ENCODE measurements at regions not wholly inside any gene's neighbourhood (a gene's known extent, or its start where the extent isn't known, plus 50 kb on each side); places are given as distances from the start of the nearest gene placed in this dataset.
"Not testable (repeated sequence)": the region's sequence is repeated elsewhere in the genome, so short reads cannot be mapped to it uniquely, and the experiment has no call there.

DNA sequence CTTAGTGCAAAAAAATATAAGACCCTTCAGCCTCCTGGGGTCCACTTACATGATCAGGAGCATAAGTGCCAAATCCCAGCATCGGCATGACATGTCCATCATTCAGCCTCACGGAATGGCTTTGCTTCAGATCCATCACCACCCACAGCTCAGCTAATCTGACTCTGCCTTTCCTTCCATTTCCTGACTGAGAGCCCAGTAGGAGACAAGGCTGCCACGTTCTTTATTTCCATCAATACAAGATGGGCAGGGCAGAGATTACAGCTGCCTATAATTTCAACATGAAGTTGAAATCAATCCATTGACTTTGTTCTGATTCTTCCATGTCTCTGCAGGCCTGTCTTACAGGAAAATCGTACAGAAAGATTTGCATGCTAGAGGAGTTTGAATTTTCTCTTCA, 76.4 kb upstream of the UCN3 start:
- no peak overlapping the region for H3K4me3 ChIP-seq (ENCODE audit: extremely low read depth, insufficient read depth, low read length, poor library complexity, severe bottlenecking)
- peaks cover 6% of the 10 kb centered on the region for H3K9me3 ChIP-seq (ENCODE audit: control insufficient read depth, low read length)
- WGBS, 2 experiments (ENCODE audit: insufficient coverage in 2 of 2) = 61 to 74% methylated on average over 3 of the region's 4 CpGs
- H3K27ac ChIP-seq (ENCODE audit: low read depth, low read length, severe bottlenecking) = no peak overlapping the region
- H3K36me3 ChIP-seq (ENCODE audit: control insufficient read depth, insufficient read depth, low read length) = no peaks in the 10 kb centered on the region
- peaks cover 15% of the 10 kb centered on the region for H3K4me1 ChIP-seq (ENCODE audit: control insufficient read depth, insufficient read depth, low read length, poor library complexity, severe bottlenecking)

DNA sequence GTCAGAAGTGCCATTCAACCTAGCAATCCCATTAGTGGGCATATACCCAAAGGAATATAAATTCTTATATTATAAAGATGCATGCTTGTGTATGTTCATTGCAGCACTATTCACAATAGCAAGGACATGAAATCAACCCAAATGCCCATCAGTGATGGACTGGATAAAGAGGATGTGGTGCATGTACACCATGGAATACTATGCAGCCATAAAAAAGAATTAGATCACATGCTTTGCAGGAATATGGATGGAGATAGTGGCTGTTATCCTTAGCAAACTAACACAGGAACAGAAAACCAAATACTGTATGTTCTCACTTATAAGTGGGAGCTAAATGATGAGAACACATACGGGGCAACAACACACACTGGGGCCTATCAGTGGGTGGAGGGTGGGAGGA, 75.5 kb upstream of the UCN3 start:
- no CpG with 5 or more reads among the region's 1 CpG for WGBS, 2 experiments (ENCODE audit: insufficient coverage in 2 of 2)
- not testable (repeated sequence) for H3K27ac ChIP-seq (ENCODE audit: low read depth, low read length, severe bottlenecking); H3K36me3 ChIP-seq (ENCODE audit: control insufficient read depth, insufficient read depth, low read length); H3K9me3 ChIP-seq (ENCODE audit: control insufficient read depth, low read length); H3K4me3 ChIP-seq (ENCODE audit: extremely low read depth, insufficient read depth, low read length, poor library complexity, severe bottlenecking)
- H3K4me1 ChIP-seq (ENCODE audit: control insufficient read depth, insufficient read depth, low read length, poor library complexity, severe bottlenecking) = peaks cover 15% of the 10 kb centered on the region

DNA sequence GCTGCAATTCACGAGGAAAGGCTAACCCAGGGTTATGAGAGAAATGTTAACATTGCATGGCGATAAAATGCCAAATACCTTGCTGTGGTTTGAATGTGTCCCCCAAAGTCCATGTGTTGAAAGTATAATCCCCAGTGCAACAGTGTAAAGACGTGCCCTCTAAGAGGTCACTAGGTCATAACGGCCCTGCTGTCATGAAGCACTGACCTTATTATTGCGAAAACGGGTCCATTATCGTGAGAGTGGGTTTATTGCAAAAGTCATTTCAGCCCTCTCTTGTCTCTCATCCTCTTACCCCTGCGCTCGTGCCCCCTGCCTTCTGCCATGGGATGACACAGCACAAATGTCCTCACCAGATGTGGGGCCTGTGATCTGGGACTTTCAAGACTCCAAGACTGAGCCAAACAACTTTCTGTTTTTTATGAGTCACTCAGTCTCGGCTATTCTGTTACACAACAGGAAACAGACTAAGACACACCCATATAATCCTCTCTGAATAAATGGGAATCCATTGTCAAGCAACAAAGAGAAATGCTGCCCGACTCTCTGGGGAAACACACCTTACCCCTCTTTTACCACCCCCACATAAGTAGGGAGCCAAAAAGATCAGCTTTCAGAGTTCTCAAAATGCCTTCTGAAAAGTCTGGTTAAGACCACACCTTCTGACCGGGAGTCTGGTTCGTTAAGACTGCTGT, 73.1 kb upstream of the UCN3 start:
- Histone ChIP-seq H3K36me3 (ENCODE audit: control insufficient read depth, insufficient read depth, low read length) (no peaks in the 10 kb centered on the region), H3K27ac (ENCODE audit: low read depth, low read length, severe bottlenecking) (peak overlapping the region; percentile 63), H3K9me3 (ENCODE audit: control insufficient read depth, low read length) (peaks cover 6% of the 10 kb centered on the region), H3K4me3 (ENCODE audit: extremely low read depth, insufficient read depth, low read length, poor library complexity, severe bottlenecking) (no peak overlapping the region), H3K4me1 (ENCODE audit: control insufficient read depth, insufficient read depth, low read length, poor library complexity, severe bottlenecking) (peaks cover 10% of the 10 kb centered on the region)
- WGBS, 2 experiments (ENCODE audit: insufficient coverage in 2 of 2) = 87 to 93% methylated on average over 12 to 13 of the region's 13 CpGs

DNA sequence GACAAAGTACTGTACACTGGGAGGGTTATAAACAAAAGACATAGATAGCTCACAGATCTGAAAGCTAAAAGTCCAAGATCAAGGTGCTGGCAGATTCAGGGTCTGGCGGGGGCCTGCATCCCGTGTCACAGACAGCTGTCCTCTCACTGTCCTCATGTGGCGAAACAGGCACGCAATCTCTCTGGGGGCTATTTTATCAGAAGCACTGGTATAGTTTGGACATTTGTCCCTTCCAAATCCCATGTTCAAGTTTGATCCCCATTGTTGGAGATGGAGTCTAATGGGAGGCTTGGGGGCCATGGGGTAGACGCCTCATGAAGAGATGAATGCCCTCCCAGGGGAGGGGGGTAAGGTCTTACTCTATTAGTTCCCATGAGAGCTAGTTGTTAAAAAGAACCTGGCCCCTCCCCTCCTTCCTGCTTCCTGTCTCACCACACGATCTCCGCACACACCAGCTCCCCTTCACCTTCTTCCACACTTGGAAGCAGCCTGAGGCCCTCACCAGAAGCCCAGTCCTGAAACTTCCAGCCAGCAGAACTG, 72.5 kb upstream of the UCN3 start:
- H3K4me3 ChIP-seq (ENCODE audit: extremely low read depth, insufficient read depth, low read length, poor library complexity, severe bottlenecking) = no peak overlapping the region
- H3K9me3 ChIP-seq (ENCODE audit: control insufficient read depth, low read length) = peaks cover 6% of the 10 kb centered on the region
- peak overlapping the region; percentile 63 for H3K27ac ChIP-seq (ENCODE audit: low read depth, low read length, severe bottlenecking)
- H3K4me1 ChIP-seq (ENCODE audit: control insufficient read depth, insufficient read depth, low read length, poor library complexity, severe bottlenecking) = peaks cover 10% of the 10 kb centered on the region
- H3K36me3 ChIP-seq (ENCODE audit: control insufficient read depth, insufficient read depth, low read length) = no peaks in the 10 kb centered on the region
- 90 to 92% methylated on average over 2 to 6 of the region's 7 CpGs for WGBS, 2 experiments (ENCODE audit: insufficient coverage in 2 of 2)

DNA sequence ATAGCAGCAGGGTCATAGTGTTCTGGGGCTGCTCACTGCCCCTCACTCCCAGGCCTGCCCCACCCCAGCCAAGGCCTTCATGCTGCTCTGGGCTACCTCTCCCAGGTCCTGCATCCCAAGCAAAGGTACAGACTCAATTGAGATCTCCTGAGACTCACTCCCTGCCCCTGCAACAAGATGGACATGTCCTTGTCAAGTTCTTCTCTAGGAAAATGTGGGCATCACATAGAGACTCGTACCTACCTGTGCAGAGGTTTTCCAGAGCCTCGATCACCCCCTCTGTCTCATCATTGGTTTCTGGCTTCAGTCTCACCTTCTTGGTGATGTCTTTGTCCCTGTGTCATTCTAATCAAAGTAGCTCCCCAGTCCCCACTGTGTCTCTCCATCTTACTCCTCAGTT, 71.8 kb upstream of the UCN3 start:
- H3K9me3 ChIP-seq (ENCODE audit: control insufficient read depth, low read length); H3K36me3 ChIP-seq (ENCODE audit: control insufficient read depth, insufficient read depth, low read length); H3K27ac ChIP-seq (ENCODE audit: low read depth, low read length, severe bottlenecking); H3K4me3 ChIP-seq (ENCODE audit: extremely low read depth, insufficient read depth, low read length, poor library complexity, severe bottlenecking): not testable (repeated sequence)
- 100% methylated on average over 2 of the region's 2 CpGs for WGBS, 2 experiments (ENCODE audit: insufficient coverage in 2 of 2)
- H3K4me1 ChIP-seq (ENCODE audit: control insufficient read depth, insufficient read depth, low read length, poor library complexity, severe bottlenecking) = peaks cover 10% of the 10 kb centered on the region

DNA sequence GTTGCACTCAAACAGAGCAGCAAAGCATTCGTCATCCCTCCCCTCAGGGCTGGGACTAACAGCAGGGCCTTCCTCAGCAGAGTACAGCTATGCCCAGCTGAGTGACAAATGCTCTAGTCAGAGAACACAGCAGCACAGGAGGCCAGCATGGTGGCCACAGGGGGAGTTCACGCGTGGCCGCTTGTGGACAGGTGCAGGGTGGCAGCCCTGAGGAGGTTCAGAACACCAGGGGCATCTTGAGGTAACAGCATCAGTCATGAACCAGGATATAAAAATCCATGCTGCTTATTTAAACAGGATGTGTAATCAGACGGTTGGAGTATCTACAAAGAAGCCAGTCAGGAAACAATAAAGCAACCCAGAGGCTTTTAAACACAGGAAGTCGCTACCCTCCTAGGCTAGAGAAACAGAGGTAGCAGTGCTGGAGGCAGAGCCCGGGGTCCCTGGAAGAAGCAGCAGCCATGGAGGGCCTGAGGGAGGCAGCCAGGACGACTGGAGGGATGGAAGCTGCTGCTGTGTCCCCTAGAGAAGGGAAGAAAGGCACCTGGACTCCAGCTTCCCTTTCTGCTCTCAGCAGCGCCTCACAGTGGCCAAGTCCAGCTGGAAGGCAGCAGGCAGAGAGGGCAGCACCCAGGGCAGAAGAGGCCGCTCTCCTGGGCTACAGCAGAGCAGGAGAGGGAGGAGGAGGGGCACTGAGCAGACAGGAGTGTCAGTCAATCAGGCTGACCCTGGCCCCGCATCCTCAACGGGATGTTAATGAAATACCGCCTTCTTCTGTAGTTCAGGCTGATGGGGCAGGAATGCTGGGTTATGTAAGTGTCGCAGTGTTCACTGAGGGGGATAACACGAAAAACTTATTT, 70.8 kb upstream of the UCN3 start:
- WGBS, 2 experiments (ENCODE audit: insufficient coverage in 2 of 2) = 56 to 60% methylated on average over 12 to 13 of the region's 15 CpGs
- H3K9me3 ChIP-seq (ENCODE audit: control insufficient read depth, low read length) = peaks cover 6% of the 10 kb centered on the region
- H3K27ac ChIP-seq (ENCODE audit: low read depth, low read length, severe bottlenecking) = peak overlapping the region; percentile 55
- H3K4me1 ChIP-seq (ENCODE audit: control insufficient read depth, insufficient read depth, low read length, poor library complexity, severe bottlenecking) = peaks cover 10% of the 10 kb centered on the region
- H3K4me3 ChIP-seq (ENCODE audit: extremely low read depth, insufficient read depth, low read length, poor library complexity, severe bottlenecking) = no peak overlapping the region
- no peaks in the 10 kb centered on the region for H3K36me3 ChIP-seq (ENCODE audit: control insufficient read depth, insufficient read depth, low read length)

DNA sequence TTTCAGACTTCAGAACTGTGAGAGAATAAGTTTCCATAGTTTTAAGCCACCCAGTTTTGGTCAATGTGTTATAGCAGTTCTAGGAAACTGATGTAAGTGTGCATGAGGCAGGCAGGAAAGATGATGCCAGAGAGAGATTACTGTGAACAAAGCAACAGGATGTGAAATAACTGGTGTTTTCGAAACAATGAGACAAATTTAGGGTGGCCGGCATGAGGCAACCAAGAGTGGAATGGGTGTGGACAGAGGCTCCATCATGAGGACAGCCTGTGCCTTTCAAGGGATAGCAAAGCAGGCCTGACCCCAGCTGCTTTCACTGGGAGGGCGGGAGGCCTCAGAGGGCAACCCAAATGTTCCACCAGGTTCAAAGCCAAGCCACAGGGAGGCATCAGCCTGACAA, 67.3 kb upstream of the UCN3 start:
- 75 to 81% methylated on average over 2 of the region's 3 CpGs for WGBS, 2 experiments (ENCODE audit: insufficient coverage in 2 of 2)
- no peak overlapping the region for H3K4me3 ChIP-seq (ENCODE audit: extremely low read depth, insufficient read depth, low read length, poor library complexity, severe bottlenecking)
- H3K4me1 ChIP-seq (ENCODE audit: control insufficient read depth, insufficient read depth, low read length, poor library complexity, severe bottlenecking) = peaks cover 2% of the 10 kb centered on the region
- H3K9me3 ChIP-seq (ENCODE audit: control insufficient read depth, low read length) = no peaks in the 10 kb centered on the region
- H3K36me3 ChIP-seq (ENCODE audit: control insufficient read depth, insufficient read depth, low read length) = no peaks in the 10 kb centered on the region
- H3K27ac ChIP-seq (ENCODE audit: low read depth, low read length, severe bottlenecking) = no peak overlapping the region

DNA sequence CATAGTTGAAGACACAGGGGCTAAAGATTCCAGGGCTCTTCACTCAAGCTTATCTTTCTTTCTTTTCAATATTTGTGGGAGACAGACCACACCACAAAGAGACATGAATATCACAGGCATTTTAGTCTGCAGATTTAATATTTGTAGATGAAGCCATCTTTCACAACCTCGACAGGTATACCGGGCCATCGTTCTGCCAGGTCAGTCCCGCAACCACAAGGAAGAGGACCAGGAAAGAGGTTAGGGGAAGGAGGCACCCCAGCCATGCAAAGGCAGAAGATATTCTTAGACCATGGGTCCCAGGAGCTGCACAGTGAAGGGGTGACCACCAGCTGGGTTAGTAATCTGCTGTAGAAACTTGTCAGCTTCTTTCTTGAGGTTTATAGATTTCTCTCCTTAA, 66.8 kb upstream of the UCN3 start:
- Histone ChIP-seq H3K36me3 (ENCODE audit: control insufficient read depth, insufficient read depth, low read length) (no peaks in the 10 kb centered on the region), H3K4me1 (ENCODE audit: control insufficient read depth, insufficient read depth, low read length, poor library complexity, severe bottlenecking) (peaks cover 2% of the 10 kb centered on the region), H3K4me3 (ENCODE audit: extremely low read depth, insufficient read depth, low read length, poor library complexity, severe bottlenecking) (no peak overlapping the region), H3K27ac (ENCODE audit: low read depth, low read length, severe bottlenecking) (no peak overlapping the region), H3K9me3 (ENCODE audit: control insufficient read depth, low read length) (no peaks in the 10 kb centered on the region)
- 98% methylated on average over 4 of the region's 4 CpGs for WGBS, 2 experiments (ENCODE audit: insufficient coverage in 2 of 2)

DNA sequence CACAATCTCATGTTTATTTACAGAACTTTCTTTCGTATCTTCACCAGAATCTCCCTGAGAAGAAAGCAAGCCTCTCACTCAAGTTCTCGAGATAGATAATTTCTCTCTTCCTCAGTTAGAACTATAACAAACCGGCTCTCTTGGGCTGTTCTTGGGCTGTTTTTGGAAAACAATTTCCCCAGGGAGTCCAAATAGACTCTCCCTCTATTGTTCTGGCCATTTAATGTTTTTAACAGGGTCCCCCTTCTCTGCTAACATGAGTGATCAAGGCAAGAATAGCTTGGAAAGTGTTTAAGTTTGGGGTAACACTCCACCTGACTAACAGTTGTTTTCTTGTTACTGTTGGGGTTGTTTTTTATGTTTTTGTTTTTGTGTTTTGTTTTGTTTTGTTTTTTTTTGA, 64.8 kb upstream of the UCN3 start:
- Histone ChIP-seq H3K27ac (ENCODE audit: low read depth, low read length, severe bottlenecking) (no peak overlapping the region), H3K4me1 (ENCODE audit: control insufficient read depth, insufficient read depth, low read length, poor library complexity, severe bottlenecking) (no peaks in the 10 kb centered on the region), H3K4me3 (ENCODE audit: extremely low read depth, insufficient read depth, low read length, poor library complexity, severe bottlenecking) (no peak overlapping the region), H3K9me3 (ENCODE audit: control insufficient read depth, low read length) (no peaks in the 10 kb centered on the region), H3K36me3 (ENCODE audit: control insufficient read depth, insufficient read depth, low read length) (no peaks in the 10 kb centered on the region)
- WGBS, 2 experiments (ENCODE audit: insufficient coverage in 2 of 2) = 80 to 94% methylated on average over 1 to 3 of the region's 3 CpGs

DNA sequence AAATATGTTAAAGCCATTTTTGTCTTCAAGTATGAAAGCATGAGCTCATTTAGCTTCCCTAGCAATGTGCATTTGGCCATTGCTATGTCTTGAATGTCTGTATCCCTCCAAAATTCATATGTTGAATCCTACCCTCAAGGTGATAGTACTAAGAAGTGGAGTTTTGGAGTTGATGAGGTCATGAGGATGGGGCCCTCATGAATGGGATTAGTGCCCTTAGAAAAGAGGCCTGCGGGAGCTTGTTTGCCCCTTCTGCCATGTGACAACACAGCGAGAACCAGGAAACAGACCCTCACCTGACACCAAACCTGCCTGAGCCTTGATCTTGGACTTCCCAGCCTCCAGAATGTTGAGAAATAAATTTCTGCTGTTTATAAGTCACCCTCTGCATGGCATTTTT, 61.3 kb upstream of the UCN3 start:
- 100% methylated on average over 2 of the region's 2 CpGs; no CpG with 5 or more reads in 1 of the 2 experiments for WGBS, 2 experiments (ENCODE audit: insufficient coverage in 2 of 2)
- H3K4me3 ChIP-seq (ENCODE audit: extremely low read depth, insufficient read depth, low read length, poor library complexity, severe bottlenecking) = no peak overlapping the region
- no peak overlapping the region for H3K27ac ChIP-seq (ENCODE audit: low read depth, low read length, severe bottlenecking)
- H3K9me3 ChIP-seq (ENCODE audit: control insufficient read depth, low read length) = no peaks in the 10 kb centered on the region
- H3K36me3 ChIP-seq (ENCODE audit: control insufficient read depth, insufficient read depth, low read length) = no peaks in the 10 kb centered on the region
- H3K4me1 ChIP-seq (ENCODE audit: control insufficient read depth, insufficient read depth, low read length, poor library complexity, severe bottlenecking) = no peaks in the 10 kb centered on the region

DNA sequence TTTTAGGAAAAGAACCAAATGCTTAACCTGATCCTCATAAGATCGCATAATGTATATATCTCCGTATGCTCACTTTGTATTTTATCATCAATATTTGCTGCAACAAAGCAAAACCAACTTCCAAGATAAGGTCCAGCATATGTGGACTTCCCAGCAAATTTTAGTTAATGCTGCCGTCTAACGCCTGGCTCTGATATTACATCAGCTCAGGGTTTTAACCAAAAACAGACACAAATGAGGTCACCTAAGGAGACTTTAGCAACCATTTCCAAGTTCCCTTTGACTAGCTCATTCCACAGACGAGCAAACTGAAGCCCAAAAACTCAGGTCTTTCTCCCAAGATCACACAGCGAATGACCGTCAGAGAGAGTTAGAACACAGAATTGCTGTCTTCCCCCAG, 59.4 kb upstream of the UCN3 start:
- WGBS, 2 experiments (ENCODE audit: insufficient coverage in 2 of 2) = 90 to 94% methylated on average over 6 to 7 of the region's 7 CpGs
- Histone ChIP-seq H3K4me3 (ENCODE audit: extremely low read depth, insufficient read depth, low read length, poor library complexity, severe bottlenecking) (no peak overlapping the region), H3K27ac (ENCODE audit: low read depth, low read length, severe bottlenecking) (no peak overlapping the region), H3K9me3 (ENCODE audit: control insufficient read depth, low read length) (no peaks in the 10 kb centered on the region), H3K4me1 (ENCODE audit: control insufficient read depth, insufficient read depth, low read length, poor library complexity, severe bottlenecking) (no peaks in the 10 kb centered on the region), H3K36me3 (ENCODE audit: control insufficient read depth, insufficient read depth, low read length) (no peaks in the 10 kb centered on the region)
